GM18505 (cell line): ENCODE measurements at regions not wholly inside any gene's neighbourhood (a gene's known extent, or its start where the extent isn't known, plus 50 kb on each side); places are given as distances from the start of the nearest gene placed in this dataset.
"Not testable (repeated sequence)": the region's sequence is repeated elsewhere in the genome, so short reads cannot be mapped to it uniquely, and the experiment has no call there.

Experiments used
- ATAC-seq: cut with Tn5 transposase; IDR thresholded peaks from one replicate; pipeline ENCODE4 v1.9.1; 2021; ENCODE audit not compliant: unreplicated experiment
- POLR2A ChIP-seq: IDR thresholded peaks from 4 replicates; pipeline ENCODE4 v1.6.1; 2011; ENCODE audit warnings: borderline replicate concordance; ENCODE audit not compliant: insufficient read depth, insufficient read length; ENCODE audit errors: extremely low read depth

- ATAC-seq: no peak
- no peak for TF ChIP-seq POLR2A
Observed at GRCh38 chr3:21962456-21962855, 211.4 kb upstream of the ZNF385D start.

GRCh38 chr3:21966457-21966856, 215.4 kb upstream of the ZNF385D start:
- not testable (repeated sequence) for ATAC-seq

GRCh38 chr3:21979706-21980105, 228.7 kb upstream of the ZNF385D start:
- no peak for TF ChIP-seq POLR2A
- ATAC-seq: no peak

- ATAC-seq: no peak
- TF ChIP-seq POLR2A: no peak
Observed at GRCh38 chr3:21989341-21990042, 238.5 kb upstream of the ZNF385D start.

GRCh38 chr3:21991061-21991460, 240.1 kb upstream of the ZNF385D start:
- no peak for ATAC-seq
- no peak for TF ChIP-seq POLR2A

- ATAC-seq: no peak
- TF ChIP-seq POLR2A: no peak
Observed at GRCh38 chr3:21995079-21995607, 244.1 kb upstream of the ZNF385D start.

- no peak for ATAC-seq
- TF ChIP-seq POLR2A: no peak
Observed at GRCh38 chr3:22007368-22007767, 256.4 kb upstream of the ZNF385D start.

- no peak for TF ChIP-seq POLR2A
- ATAC-seq: no peak
Observed at GRCh38 chr3:22010997-22011396, 260.0 kb upstream of the ZNF385D start.

GRCh38 chr3:22012471-22012870, 261.5 kb upstream of the ZNF385D start:
- TF ChIP-seq POLR2A: no peak
- ATAC-seq: no peak

- no peak for TF ChIP-seq POLR2A
- ATAC-seq: no peak
Observed at GRCh38 chr3:22013641-22014040, 262.6 kb upstream of the ZNF385D start.

GRCh38 chr3:22016197-22016596, 265.2 kb upstream of the ZNF385D start:
- TF ChIP-seq POLR2A: no peak
- ATAC-seq: no peak

- ATAC-seq: not testable (repeated sequence)
Observed at GRCh38 chr3:22024638-22025037, 273.6 kb upstream of the ZNF385D start.

GRCh38 chr3:22029480-22029879, 278.5 kb upstream of the ZNF385D start:
- no peak for TF ChIP-seq POLR2A
- ATAC-seq: no peak

- ATAC-seq: no peak
- TF ChIP-seq POLR2A: no peak
Observed at GRCh38 chr3:22039161-22039560, 288.2 kb upstream of the ZNF385D start.

GRCh38 chr3:22040150-22040549, 289.1 kb upstream of the ZNF385D start:
- no peak for ATAC-seq
- TF ChIP-seq POLR2A: no peak
